IPS DF 6.9 (cell line): ENCODE measurements at regions not wholly inside any gene's neighbourhood (a gene's known extent, or its start where the extent isn't known, plus 50 kb on each side); places are given as distances from the start of the nearest gene placed in this dataset.

Source experiments
- DNase-seq: peaks from one replicate; pipeline ENCODE4 v3.0.0-alpha.2; 2013; ENCODE audit warnings: low read depth, low spot score
- H3K27ac ChIP-seq: one replicate; pipeline ENCODE4 v1.5.1; 2013; ENCODE audit warnings: low read length, control low read depth
- H3K27me3 ChIP-seq: 2 replicates; pipeline ENCODE4 v1.6.1; 2013; ENCODE audit warnings: mild to moderate bottlenecking, low read length; ENCODE audit not compliant: control insufficient read depth, insufficient read depth
- H3K36me3 ChIP-seq: 2 replicates; pipeline ENCODE4 v1.6.1; 2013; ENCODE audit warnings: low read length; ENCODE audit not compliant: control insufficient read depth, insufficient read depth
- H3K4me1 ChIP-seq: 2 replicates; pipeline ENCODE4 v1.6.1; 2013; ENCODE audit warnings: low read length; ENCODE audit not compliant: control insufficient read depth, insufficient read depth
- H3K4me3 ChIP-seq: 2 replicates; pipeline ENCODE4 v1.5.1; 2013; ENCODE audit warnings: mild to moderate bottlenecking, low read length
- H3K9me3 ChIP-seq: 2 replicates; pipeline ENCODE4 v1.6.1; 2013; ENCODE audit warnings: low read length, inconsistent platforms; ENCODE audit not compliant: control insufficient read depth, insufficient read depth
- WGBS: extraction: QIAGEN DNeasy Blood & Tissue Kit; methylation state at CpG from one replicate; pipeline ENCODE4 v1.1.7; 2013; ENCODE audit warnings: mixed read lengths, missing lambda C conversion rate; ENCODE audit not compliant: insufficient read length, insufficient coverage; 5-methylcytosine and 5-hydroxymethylcytosine counted together

GRCh38 chr6:126698732-126699240 lies 358.9 kb downstream of the CENPW start:
- Histone ChIP-seq H3K27me3 (no peaks in the 10 kb centered on the region), H3K36me3 (no peaks in the 10 kb centered on the region), H3K4me1 (no peaks in the 10 kb centered on the region), H3K4me3 (no peak overlapping the region), H3K9me3 (no peaks in the 10 kb centered on the region), H3K27ac (no peak overlapping the region)
- DNase-seq = no peak
- WGBS = no CpG with 5 or more reads among the region's 3 CpGs

- H3K4me3 ChIP-seq = no peak overlapping the region
- no peaks in the 10 kb centered on the region for H3K9me3 ChIP-seq
- no CpG with 5 or more reads among the region's 5 CpGs for WGBS
- H3K36me3 ChIP-seq = no peaks in the 10 kb centered on the region
- H3K27me3 ChIP-seq = no peaks in the 10 kb centered on the region
- H3K4me1 ChIP-seq = no peaks in the 10 kb centered on the region
- H3K27ac ChIP-seq = no peak overlapping the region
- DNase-seq = no peak
Observed at GRCh38 chr6:126701676-126702560, 362.0 kb downstream of the CENPW start.

GRCh38 chr6:126716032-126716431 lies 376.1 kb downstream of the CENPW start:
- H3K4me1 ChIP-seq = no peaks in the 10 kb centered on the region
- no peaks in the 10 kb centered on the region for H3K36me3 ChIP-seq
- no peak overlapping the region for H3K27ac ChIP-seq
- no peak overlapping the region for H3K4me3 ChIP-seq
- WGBS = no CpG with 5 or more reads among the region's 2 CpGs
- H3K27me3 ChIP-seq = no peaks in the 10 kb centered on the region
- DNase-seq = no peak
- H3K9me3 ChIP-seq = no peaks in the 10 kb centered on the region

GRCh38 chr6:126716826-126717509 lies 377.1 kb downstream of the CENPW start:
- no peak for DNase-seq
- H3K36me3 ChIP-seq = no peaks in the 10 kb centered on the region
- no peaks in the 10 kb centered on the region for H3K27me3 ChIP-seq
- no peaks in the 10 kb centered on the region for H3K9me3 ChIP-seq
- no peaks in the 10 kb centered on the region for H3K4me1 ChIP-seq
- WGBS = no CpG with 5 or more reads among the region's 3 CpGs
- no peak overlapping the region for H3K27ac ChIP-seq
- H3K4me3 ChIP-seq = no peak overlapping the region

GRCh38 chr6:126718600-126719327 lies 378.8 kb downstream of the CENPW start:
- WGBS = no CpG with 5 or more reads among the region's 4 CpGs
- Histone ChIP-seq H3K36me3 (no peaks in the 10 kb centered on the region), H3K27me3 (no peaks in the 10 kb centered on the region), H3K27ac (no peak overlapping the region), H3K4me1 (no peaks in the 10 kb centered on the region), H3K4me3 (no peak overlapping the region), H3K9me3 (no peaks in the 10 kb centered on the region)
- DNase-seq = no peak

GRCh38 chr6:126720304-126720703 lies 380.4 kb downstream of the CENPW start:
- Histone ChIP-seq H3K4me3 (no peak overlapping the region), H3K4me1 (no peaks in the 10 kb centered on the region), H3K27ac (no peak overlapping the region), H3K27me3 (no peaks in the 10 kb centered on the region), H3K9me3 (no peaks in the 10 kb centered on the region), H3K36me3 (no peaks in the 10 kb centered on the region)
- DNase-seq = no peak

- no peak overlapping the region for H3K4me3 ChIP-seq
- no peak overlapping the region for H3K27ac ChIP-seq
- no CpG with 5 or more reads among the region's 1 CpG for WGBS
- no peaks in the 10 kb centered on the region for H3K4me1 ChIP-seq
- no peak for DNase-seq
- no peaks in the 10 kb centered on the region for H3K36me3 ChIP-seq
- no peaks in the 10 kb centered on the region for H3K9me3 ChIP-seq
- no peaks in the 10 kb centered on the region for H3K27me3 ChIP-seq
Observed at GRCh38 chr6:126721581-126722160, 381.8 kb downstream of the CENPW start.

GRCh38 chr6:126722411-126722810 lies 382.5 kb downstream of the CENPW start:
- no peaks in the 10 kb centered on the region for H3K36me3 ChIP-seq
- DNase-seq = no peak
- H3K27me3 ChIP-seq = no peaks in the 10 kb centered on the region
- H3K4me3 ChIP-seq = no peak overlapping the region
- WGBS = no CpG with 5 or more reads among the region's 2 CpGs
- no peaks in the 10 kb centered on the region for H3K9me3 ChIP-seq
- H3K27ac ChIP-seq = no peak overlapping the region
- H3K4me1 ChIP-seq = no peaks in the 10 kb centered on the region

GRCh38 chr6:126723541-126724170 lies 383.7 kb downstream of the CENPW start:
- H3K4me3 ChIP-seq = no peak overlapping the region
- no peaks in the 10 kb centered on the region for H3K27me3 ChIP-seq
- no peaks in the 10 kb centered on the region for H3K4me1 ChIP-seq
- WGBS = no CpG with 5 or more reads among the region's 10 CpGs
- no peak for DNase-seq
- H3K36me3 ChIP-seq = no peaks in the 10 kb centered on the region
- H3K27ac ChIP-seq = no peak overlapping the region
- no peaks in the 10 kb centered on the region for H3K9me3 ChIP-seq

GRCh38 chr6:126724821-126725220 lies 384.9 kb downstream of the CENPW start:
- Histone ChIP-seq H3K9me3 (no peaks in the 10 kb centered on the region), H3K36me3 (no peaks in the 10 kb centered on the region), H3K4me3 (no peak overlapping the region), H3K27me3 (no peaks in the 10 kb centered on the region), H3K4me1 (no peaks in the 10 kb centered on the region), H3K27ac (no peak overlapping the region)
- WGBS = no CpG with 5 or more reads among the region's 2 CpGs
- no peak for DNase-seq
